ENCODE measurements at regions not wholly inside any gene's neighbourhood (a gene's known extent, or its start where the extent isn't known, plus 50 kb on each side); places are given as distances from the start of the nearest gene placed in this dataset.
A peak's percentile ranks its signal among the peaks of the same experiment; 100 is the strongest.

DNA sequence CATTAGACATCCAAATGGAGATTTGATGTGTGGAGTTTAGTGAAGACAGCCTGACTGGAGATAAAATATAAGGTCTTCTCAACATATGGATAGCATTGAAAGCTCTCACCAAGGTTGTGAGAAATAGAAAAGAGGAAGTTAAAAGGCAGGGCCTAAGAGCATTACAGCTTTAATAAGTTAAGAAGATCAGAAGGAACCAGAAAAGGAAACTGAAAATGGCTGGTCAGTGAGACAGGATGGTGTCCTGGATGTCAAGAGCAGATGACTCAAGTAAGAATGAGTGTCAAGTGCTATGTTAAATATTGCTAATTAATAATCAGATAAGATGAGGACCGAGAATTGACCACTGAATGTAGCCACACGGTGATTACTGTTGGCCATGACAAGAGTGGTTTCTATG is 642.9 kb downstream of the STPG2 start:
- H3K4me1 ChIP-seq (ENCODE audit: control insufficient read depth, insufficient read depth, low read length), result no peaks in the 10 kb centered on the region
- no TSS peak for BruUV-seq (replicated peaks)
- intact Hi-C loops (cut with micrococcal nuclease; ENCODE audit: unreplicated experiment) (no loop called here), in situ Hi-C loops (cut with MboI) (no loop called here)
- WGBS (ENCODE audit: insufficient coverage, insufficient replicate concordance, low lambda C conversion rate, missing lambda C conversion rate), result 19% methylated on average over 2 of the region's 2 CpGs
- H3K9me3 ChIP-seq (replicated peaks; ENCODE audit: control insufficient read depth, insufficient read depth, low read length), result no peaks in the 10 kb centered on the region
- RAD21 ChIA-PET (ENCODE audit: unreplicated experiment), result no interaction called here
- SMC1A ChIA-PET (ENCODE audit: uncharacterized antibody, unreplicated experiment), result interaction anchor here (0.6 to 1.1 kb wide), 2 partner anchors 10 to 89 kb away, joined by 3 read pairs; no protein-coding TSS in a partner anchor
- H3K36me3 ChIP-seq (ENCODE audit: control insufficient read depth in 2 of 2, insufficient read depth in 2 of 2, low read length in 1 of 2), result no peaks in the 10 kb centered on the region
- CTCF ChIA-PET, result no interaction called here
- H2AFZ ChIP-seq (ENCODE audit: control insufficient read depth, low read depth, low read length), result no peak overlapping the region
- peak; percentile 50; the same call in 1 of the 2 replicates for TF ChIP-seq ATF7 (IDR thresholded peaks at IDR 0.05; ENCODE audit: low read depth)
- TF ChIP-seq MTA2 (IDR thresholded peaks at IDR 0.05; ENCODE audit: low read depth), result peak; percentile 64
- no peak for TF ChIP-seq BMI1 (IDR thresholded peaks at IDR 0.05; ENCODE audit: borderline replicate concordance)
- TF ChIP-seq IKZF2 (IDR thresholded peaks at IDR 0.05), result peak in 1 of 2 experiments; percentile 29; a peak in 1 of 4 replicates
- TF ChIP-seq, protein P1, sequence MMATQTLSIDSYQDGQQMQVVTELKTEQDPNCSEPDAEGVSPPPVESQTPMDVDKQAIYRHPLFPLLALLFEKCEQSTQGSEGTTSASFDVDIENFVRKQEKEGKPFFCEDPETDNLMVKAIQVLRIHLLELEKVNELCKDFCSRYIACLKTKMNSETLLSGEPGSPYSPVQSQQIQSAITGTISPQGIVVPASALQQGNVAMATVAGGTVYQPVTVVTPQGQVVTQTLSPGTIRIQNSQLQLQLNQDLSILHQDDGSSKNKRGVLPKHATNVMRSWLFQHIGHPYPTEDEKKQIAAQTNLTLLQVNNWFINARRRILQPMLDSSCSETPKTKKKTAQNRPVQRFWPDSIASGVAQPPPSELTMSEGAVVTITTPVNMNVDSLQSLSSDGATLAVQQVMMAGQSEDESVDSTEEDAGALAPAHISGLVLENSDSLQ (IDR thresholded peaks at IDR 0.05), result peak; percentile 11; the same call in 1 of the 2 replicates
- POLR2A ChIA-PET, result no interaction called here
- no peaks in the 10 kb centered on the region for H3K79me2 ChIP-seq (ENCODE audit: control insufficient read depth, insufficient read depth, low read length)
- no peak overlapping the region for H3K4me3 ChIP-seq
- no peaks in the 10 kb centered on the region for H3K27me3 ChIP-seq (replicated peaks in 1 of 2; ENCODE audit: control insufficient read depth in 2 of 2, insufficient read depth in 2 of 2, low read length in 1 of 2)
- H3K4me2 ChIP-seq (ENCODE audit: control insufficient read depth, insufficient read depth), result no peak overlapping the region
- no peaks in the 10 kb centered on the region for H4K20me1 ChIP-seq (ENCODE audit: control insufficient read depth, insufficient read depth)
- ATAC-seq (peak; percentile 97), DNase-seq (ENCODE audit: low read depth, low spot score) (peak; percentile 23), FAIRE-seq (no peak)
- H3K9ac ChIP-seq (ENCODE audit: control insufficient read depth, insufficient read depth, low read length), result no peak overlapping the region
- H3K27ac ChIP-seq (ENCODE audit: control insufficient read depth, insufficient read depth), result no peak overlapping the region

DNA sequence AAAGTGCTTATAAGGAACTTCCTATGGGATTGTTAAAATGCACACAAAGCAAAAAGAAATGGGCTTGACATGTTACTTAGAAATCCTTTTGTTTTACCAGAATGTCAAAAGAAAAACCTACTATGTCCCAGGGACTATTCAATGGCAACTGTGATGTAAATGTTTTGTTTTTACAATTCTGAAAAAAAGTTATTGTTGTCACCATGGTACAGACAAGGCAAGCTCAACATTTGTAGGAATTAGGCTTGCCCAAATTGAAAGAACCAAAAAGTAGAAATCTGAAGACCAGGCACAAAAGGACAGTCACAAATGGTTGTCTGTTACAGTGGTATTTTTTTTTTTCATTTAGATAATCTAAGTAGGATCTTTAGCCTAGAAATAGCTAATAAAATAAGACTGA is 638.6 kb downstream of the STPG2 start:
- no peak overlapping the region for H3K27ac ChIP-seq (ENCODE audit: control insufficient read depth, insufficient read depth)
- POLR2A ChIA-PET, result no interaction called here
- H3K4me2 ChIP-seq (ENCODE audit: control insufficient read depth, insufficient read depth), result no peak overlapping the region
- no peaks in the 10 kb centered on the region for H3K79me2 ChIP-seq (ENCODE audit: control insufficient read depth, insufficient read depth, low read length)
- H3K36me3 ChIP-seq (ENCODE audit: control insufficient read depth in 2 of 2, insufficient read depth in 2 of 2, low read length in 1 of 2), result no peaks in the 10 kb centered on the region
- H3K27me3 ChIP-seq (replicated peaks in 1 of 2; ENCODE audit: control insufficient read depth in 2 of 2, insufficient read depth in 2 of 2, low read length in 1 of 2), result no peaks in the 10 kb centered on the region
- no TSS peak for BruUV-seq (replicated peaks)
- TF ChIP-seq RAD21 (IDR thresholded peaks at IDR 0.05; ENCODE audit: insufficient read depth, low read depth, low read length) (no peak), TBL1XR1 (IDR thresholded peaks at IDR 0.05; ENCODE audit: low read depth, low read length) (no peak)
- TF ChIP-seq, protein P2, sequence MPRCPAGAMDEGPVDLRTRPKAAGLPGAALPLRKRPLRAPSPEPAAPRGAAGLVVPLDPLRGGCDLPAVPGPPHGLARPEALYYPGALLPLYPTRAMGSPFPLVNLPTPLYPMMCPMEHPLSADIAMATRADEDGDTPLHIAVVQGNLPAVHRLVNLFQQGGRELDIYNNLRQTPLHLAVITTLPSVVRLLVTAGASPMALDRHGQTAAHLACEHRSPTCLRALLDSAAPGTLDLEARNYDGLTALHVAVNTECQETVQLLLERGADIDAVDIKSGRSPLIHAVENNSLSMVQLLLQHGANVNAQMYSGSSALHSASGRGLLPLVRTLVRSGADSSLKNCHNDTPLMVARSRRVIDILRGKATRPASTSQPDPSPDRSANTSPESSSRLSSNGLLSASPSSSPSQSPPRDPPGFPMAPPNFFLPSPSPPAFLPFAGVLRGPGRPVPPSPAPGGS (IDR thresholded peaks at IDR 0.05; ENCODE audit: borderline replicate concordance, insufficient read depth, low read depth, low read length, poor library complexity, severe bottlenecking), result no peak
- no peaks in the 10 kb centered on the region for H3K9me3 ChIP-seq (replicated peaks; ENCODE audit: control insufficient read depth, insufficient read depth, low read length)
- DNase-seq (ENCODE audit: low read depth, low spot score) (no peak), ATAC-seq (no peak), FAIRE-seq (no peak)
- CTCF ChIA-PET, result no interaction called here
- no peak overlapping the region for H2AFZ ChIP-seq (ENCODE audit: control insufficient read depth, low read depth, low read length)
- H3K4me3 ChIP-seq, result no peak overlapping the region
- in situ Hi-C loops (cut with MboI) (no loop called here), intact Hi-C loops (cut with micrococcal nuclease; ENCODE audit: unreplicated experiment) (no loop called here)
- RAD21 ChIA-PET (ENCODE audit: unreplicated experiment), result no interaction called here
- H3K4me1 ChIP-seq (ENCODE audit: control insufficient read depth, insufficient read depth, low read length), result no peaks in the 10 kb centered on the region
- SMC1A ChIA-PET (ENCODE audit: uncharacterized antibody, unreplicated experiment), result interaction anchor here (1.9 kb wide), 1 partner anchor 8 kb away, joined by 5 read pairs; no protein-coding TSS in a partner anchor
- no peaks in the 10 kb centered on the region for H4K20me1 ChIP-seq (ENCODE audit: control insufficient read depth, insufficient read depth)
- no peak overlapping the region for H3K9ac ChIP-seq (ENCODE audit: control insufficient read depth, insufficient read depth, low read length)

Measured in GM12878 (cell line).